GM18519 (cell line): ENCODE measurements at regions not wholly inside any gene's neighbourhood (a gene's known extent, or its start where the extent isn't known, plus 50 kb on each side); places are given as distances from the start of the nearest gene placed in this dataset.
"Not testable (repeated sequence)": the region's sequence is repeated elsewhere in the genome, so short reads cannot be mapped to it uniquely, and the experiment has no call there.

Experiments used
- ATAC-seq: cut with Tn5 transposase; IDR thresholded peaks from one replicate; pipeline ENCODE4 v1.9.1; 2021; ENCODE audit warnings: mild to moderate bottlenecking, moderate library complexity; ENCODE audit not compliant: unreplicated experiment, low FRiP score

GRCh38 chr5:5783021-5783420 lies 360.5 kb downstream of the ICE1 start:
- no peak for ATAC-seq

DNA sequence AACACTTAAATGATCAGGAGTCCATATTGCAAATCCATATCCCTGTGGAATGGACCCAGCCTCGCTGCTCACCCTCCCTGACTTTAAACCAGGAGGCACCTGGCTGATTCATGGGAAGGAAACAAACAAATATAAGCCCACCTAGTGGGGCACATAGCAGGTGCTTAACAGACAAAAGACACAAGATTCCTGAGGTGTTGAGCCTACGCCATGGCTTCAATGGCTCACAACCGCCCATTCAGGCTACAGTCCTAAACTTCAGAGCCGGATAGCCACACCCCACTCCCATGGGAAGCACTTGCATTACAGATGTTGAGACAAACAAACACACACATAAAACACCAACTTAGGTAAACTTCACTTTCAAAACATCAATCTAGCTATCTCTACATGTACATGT lies 359.9 kb downstream of the ICE1 start:
- ATAC-seq = no peak

DNA sequence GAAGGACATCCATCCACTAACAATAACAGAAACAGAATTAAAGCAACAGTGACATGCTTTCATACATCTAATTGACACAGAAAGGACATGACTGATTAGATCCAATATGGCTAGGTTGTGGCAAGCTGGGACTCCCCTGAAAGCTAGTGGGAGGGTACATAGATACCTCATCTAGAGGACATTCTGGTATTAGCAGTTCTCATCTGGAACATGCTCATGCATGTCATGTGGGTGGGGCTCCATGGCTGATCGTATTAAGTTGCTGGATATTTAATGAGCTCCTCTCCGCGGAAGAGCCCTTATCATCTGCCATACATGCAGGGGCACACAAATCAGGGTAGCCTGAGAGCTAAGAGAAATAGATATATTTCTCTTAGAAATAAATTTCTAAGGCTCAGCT lies 358.9 kb downstream of the ICE1 start:
- no peak for ATAC-seq

- ATAC-seq = no peak
These were observed 357.8 kb downstream of the ICE1 start for GRCh38 chr5:5780253-5780652.

DNA sequence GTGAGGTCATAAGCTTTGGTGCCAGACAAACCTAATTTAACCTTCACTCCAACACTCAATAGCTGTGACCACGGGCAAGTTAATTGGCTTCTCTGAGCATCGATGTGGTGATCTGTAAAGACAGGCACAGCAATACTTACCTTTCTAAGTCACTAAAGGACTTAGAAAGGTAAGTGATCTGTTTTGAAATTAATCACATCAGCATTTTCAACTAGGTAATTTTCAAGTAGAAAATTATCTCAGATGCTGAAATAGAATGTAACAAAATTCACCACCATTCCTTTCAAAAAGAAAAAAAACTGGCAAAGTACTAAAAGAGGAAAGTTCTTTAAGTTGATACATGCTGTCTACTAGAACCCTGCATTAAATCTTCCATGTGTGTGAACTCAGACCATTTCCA lies 354.5 kb downstream of the ICE1 start:
- no peak for ATAC-seq

- no peak for ATAC-seq
These were observed 349.7 kb downstream of the ICE1 start for GRCh38 chr5:5772202-5772601.

DNA sequence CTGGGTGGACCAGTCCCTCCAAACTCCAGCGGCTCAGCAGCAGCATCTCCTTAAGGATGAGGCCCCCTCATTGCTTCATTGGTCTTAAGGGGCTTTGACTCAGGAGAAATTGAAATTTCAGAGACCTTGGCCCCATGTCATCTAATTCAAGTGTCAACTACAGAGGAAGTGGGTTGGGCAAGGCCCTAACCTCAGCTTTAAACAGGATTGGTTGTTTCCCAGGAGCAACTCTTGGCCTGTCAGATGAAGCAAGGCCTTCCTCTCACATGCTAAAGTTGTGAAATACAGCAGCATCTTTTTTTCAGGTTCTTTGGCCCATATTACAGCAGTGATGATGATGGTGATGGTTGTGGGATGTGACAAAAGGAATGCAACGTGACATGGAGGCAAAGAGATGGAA lies 348.3 kb downstream of the ICE1 start:
- no peak for ATAC-seq

GRCh38 chr5:5767286-5767928 lies 344.9 kb downstream of the ICE1 start:
- no peak for ATAC-seq

DNA sequence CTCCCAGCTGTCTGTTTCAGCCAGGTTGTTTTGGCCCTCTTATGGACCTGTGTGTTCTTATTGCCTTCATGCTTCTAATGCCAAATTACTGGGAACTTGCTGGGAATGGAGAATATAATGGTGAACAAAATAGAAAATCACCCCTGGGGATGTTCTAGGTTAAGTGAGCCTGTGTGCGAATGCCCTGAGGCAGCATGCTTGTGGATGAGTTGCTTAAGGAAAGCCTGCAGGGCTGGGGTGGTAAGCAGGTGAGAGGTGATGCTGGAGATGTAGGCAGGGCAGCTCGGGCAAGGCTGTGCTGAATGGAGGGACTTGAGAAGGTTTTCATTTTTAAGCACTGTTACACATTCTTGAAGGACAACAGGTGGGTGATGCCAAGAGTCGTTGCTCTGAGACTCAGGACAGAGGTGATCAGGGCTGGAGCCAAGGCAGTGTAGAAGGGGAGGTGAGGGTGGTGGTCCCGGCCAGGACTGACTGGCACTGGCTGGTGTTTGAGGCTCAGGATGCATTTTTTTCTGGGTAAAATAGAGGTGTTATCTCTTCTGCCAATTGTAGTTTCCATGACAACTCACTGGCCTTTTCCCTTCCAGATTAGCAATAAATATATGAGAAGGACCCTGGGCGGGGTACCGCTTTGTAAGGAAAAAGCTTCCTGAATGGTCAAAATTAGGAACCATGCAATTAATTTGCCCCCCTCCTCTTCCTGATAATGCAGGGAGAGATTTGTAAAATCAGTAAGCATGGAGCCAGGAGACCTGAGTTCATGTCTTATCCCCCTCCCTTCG lies 342.8 kb downstream of the ICE1 start:
- no peak for ATAC-seq

DNA sequence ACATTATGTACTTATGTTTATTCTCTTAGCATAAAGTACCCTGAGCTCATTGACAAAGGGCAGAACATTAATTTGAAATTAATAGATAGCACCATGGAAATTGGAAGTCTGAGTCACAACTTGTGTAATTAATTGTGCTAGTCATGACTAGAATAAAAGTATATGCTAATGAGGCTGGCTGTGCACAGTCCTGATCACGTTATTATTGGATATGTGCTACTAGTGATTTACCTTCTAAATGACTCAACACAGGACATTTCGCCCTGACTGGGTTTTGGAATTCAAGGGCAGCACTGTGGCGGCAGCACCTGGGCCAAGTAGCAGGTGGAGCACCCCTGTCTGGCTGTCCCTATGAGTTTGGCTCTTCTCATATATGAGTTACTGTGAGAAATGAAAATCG lies 341.8 kb downstream of the ICE1 start:
- no peak for ATAC-seq

DNA sequence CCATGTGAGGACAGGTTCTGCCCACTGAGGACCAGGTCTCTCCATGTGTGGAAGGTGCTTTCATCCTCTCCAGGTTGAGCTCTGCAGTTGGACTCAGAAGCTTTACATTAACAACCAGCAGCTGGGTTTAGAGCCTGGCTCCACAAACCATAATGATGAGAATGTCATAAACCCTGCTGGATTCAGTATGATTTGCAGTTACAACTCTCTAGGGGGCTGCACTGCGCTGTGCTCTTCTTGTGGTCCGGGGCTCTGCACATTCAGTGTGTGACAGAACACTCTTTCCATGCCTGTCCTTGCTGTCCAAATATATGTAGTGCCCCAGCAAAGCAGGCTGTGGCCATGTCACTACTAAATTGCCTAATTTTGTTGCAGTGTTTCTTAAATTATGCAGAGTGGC lies 334.3 kb downstream of the ICE1 start:
- ATAC-seq = no peak

DNA sequence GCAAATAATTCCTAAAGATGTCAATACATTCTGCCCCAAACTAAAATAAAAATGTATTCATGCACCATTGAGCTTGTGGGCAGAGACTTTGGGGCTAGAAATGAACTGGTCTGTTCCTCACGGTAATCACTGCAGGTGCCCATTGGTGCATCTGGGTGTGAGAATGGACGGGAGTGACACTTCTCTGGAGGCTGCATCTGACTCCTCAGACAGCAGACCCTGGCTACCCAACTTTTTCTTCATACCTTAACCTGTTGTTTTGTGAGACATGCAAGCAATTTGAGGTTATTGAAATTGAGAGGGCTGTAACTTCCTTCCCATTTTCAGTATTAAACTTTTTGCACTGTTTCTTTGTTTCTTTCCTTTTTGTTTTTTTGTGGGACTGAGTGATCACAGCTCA lies 333.4 kb downstream of the ICE1 start:
- no peak for ATAC-seq

DNA sequence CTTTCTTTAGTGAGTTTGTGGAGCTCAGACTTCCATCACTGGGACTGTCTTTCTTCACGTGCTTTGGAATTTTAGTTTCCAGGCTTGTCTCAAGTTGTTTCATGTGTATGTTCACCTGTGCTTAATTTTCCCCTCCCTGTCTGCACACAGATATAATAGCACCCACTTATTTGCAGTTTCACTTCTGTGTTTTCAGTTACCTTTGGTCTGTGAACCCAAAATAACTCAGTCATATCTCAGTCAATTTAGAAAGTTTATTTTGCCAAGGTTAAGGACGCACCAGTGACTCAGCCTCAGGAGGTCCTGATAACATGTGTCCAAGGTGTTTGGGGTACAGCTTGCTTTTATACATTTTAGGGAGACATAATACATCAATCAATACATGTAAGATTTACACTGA lies 330.4 kb downstream of the ICE1 start:
- peak; percentile 72 for ATAC-seq

- ATAC-seq = no peak
These were observed 329.5 kb downstream of the ICE1 start for GRCh38 chr5:5751987-5752386.

DNA sequence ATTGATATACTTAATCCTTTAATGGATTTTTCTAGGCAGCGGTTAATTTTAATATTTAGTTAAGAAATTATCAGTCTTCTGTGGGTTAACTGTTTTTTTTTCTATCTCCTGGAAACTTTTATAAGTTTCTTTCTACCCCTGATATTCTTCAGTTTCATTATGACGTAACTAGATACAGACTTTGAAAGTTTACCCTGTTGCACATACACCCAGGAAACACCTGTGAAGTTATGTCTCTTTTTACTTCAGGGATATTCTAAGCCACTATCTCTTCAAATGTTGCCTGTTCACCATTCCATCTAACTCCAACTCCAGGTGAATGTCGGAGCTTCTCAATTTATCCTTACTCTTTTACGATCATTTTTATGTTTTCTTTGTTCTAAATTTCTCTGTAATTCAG lies 329.0 kb downstream of the ICE1 start:
- peak; percentile 34 for ATAC-seq

GRCh38 chr5:5741418-5741817 lies 318.9 kb downstream of the ICE1 start:
- no peak for ATAC-seq

GRCh38 chr5:5739490-5739945 lies 317.0 kb downstream of the ICE1 start:
- ATAC-seq = peak; percentile 16

DNA sequence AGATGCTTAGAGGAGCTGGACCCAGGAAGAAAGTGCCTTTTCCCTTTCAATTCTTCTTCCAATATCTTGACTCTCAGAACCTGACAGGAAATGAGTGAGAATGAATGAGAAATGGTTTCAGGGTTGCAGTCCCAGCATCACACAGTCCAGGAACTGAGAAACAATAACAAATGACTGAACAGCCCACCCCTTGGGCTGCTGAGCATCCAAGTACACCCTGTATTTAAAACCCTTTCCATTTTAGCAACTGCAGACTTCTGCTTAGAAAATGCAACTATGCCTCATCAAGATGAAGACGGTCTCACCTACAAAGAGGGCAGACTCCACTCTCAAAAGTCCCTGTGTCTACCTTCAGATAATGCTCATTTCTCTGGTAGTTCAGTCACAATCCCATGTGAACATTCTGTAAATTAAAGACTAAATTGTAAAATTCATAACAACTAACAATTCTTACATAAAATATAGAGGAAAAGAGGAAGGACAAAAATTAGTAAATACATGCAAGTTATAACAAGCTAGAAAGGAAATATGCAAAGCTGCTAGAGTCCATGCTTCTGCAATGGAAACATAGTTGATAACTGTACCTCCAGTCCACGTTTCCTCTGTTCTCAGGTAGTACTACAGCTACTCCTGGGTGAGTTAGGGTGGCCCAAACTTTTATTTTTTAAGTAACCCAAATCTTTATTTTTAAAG lies 316.5 kb downstream of the ICE1 start:
- ATAC-seq = peak; percentile 81

DNA sequence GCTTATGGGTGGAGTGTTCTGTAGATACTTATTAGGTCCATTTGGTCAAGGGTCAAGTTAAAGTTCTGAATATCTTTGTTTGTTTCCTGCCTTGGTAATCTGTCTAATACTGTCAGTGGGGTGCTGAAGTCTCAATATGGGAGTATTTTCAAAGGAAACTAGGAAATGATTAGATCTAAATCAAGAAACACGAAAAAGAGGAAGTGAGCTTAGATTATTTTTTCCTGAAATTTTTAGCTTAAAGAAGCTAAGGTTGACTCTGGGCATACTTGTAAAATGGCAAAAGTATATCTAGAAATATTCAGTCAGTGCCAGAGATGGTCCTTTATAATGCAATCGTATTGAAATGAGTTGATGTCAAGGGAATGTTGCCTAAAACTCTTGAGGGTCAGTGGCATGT lies 313.5 kb downstream of the ICE1 start:
- no peak for ATAC-seq

GRCh38 chr5:5733058-5733457 lies 310.6 kb downstream of the ICE1 start:
- ATAC-seq = not testable (repeated sequence)

DNA sequence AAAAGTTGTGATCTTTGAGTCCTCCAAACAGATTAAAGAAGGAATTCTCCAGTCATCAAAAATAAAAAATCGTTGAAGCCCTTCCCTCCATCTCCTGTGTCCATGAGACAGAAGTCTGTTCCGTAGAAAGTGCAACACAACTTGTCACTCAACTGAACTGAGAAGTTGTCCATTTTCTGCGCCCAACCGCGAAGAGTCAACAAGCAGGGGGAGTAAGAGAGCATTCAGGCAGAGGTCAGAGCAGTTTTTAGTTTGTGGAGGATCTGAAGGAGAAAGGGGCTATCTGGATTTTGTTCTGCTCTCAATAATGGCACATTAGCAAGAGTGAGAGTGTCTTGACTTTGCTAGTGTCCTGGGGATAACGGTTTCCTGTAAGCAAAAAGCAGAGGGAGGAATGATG lies 303.9 kb downstream of the ICE1 start:
- no peak for ATAC-seq

DNA sequence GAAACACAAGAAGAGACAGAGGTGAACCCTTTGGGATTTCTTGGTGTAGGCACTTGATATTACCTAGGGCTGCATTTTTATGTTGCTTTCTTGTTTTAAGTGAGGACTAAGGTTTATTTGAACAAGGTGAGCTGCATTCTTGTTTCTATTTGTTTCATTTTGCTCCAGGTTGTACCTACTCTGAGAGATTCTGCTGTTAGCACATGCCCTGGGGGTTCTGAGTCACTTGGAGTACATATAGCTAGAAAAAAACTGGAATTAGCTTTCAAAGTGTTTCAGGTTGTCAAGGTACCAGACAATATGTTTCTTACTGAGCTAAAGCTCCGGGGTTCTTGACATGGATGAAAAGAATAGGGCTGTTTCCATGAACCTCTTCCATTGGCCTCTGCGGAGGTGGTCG lies 299.4 kb downstream of the ICE1 start:
- ATAC-seq = no peak
